HAP-1 (cell line): ENCODE measurements at regions not wholly inside any gene's neighbourhood (a gene's known extent, or its start where the extent isn't known, plus 50 kb on each side); places are given as distances from the start of the nearest gene placed in this dataset.
"Not testable (repeated sequence)": the region's sequence is repeated elsewhere in the genome, so short reads cannot be mapped to it uniquely, and the experiment has no call there.

Experiments
- DNase-seq, 2 experiments: peaks; one replicate each; pipeline ENCODE4 v3.0.0-alpha.2; 2016 to 2020; ENCODE audit warnings: low spot score in 2 of 2
- H3K27me3 ChIP-seq: fragments of 250-450 bp; sonication (Bioruptor Pico); 2 replicates; pipeline ENCODE4 v1.5.1; 2020; ENCODE audit warnings: low read depth, mild to moderate bottlenecking, moderate library complexity
- H3K36me3 ChIP-seq: fragments of 250-450 bp; sonication (Bioruptor Pico); replicated peaks from 2 replicates; pipeline ENCODE4 v1.5.1; 2020; ENCODE audit warnings: mild to moderate bottlenecking
- H3K4me1 ChIP-seq: fragments of 250-450 bp; sonication (Bioruptor Pico); 2 replicates; pipeline ENCODE4 v1.5.1; 2020; ENCODE audit warnings: mild to moderate bottlenecking
- H3K4me3 ChIP-seq: fragments of 250-450 bp; sonication (Bioruptor Pico); 2 replicates; pipeline ENCODE4 v1.5.1; 2020; ENCODE audit warnings: mild to moderate bottlenecking, moderate library complexity
- H3K9me3 ChIP-seq: fragments of 250-450 bp; sonication (Bioruptor Pico); 2 replicates; pipeline ENCODE4 v1.5.1; 2020; ENCODE audit warnings: mild to moderate bottlenecking, moderate library complexity
- in situ Hi-C: fragments of 300-500 bp; cut with MboI; formaldehyde crosslinking; loops from 3 replicates; pipeline ENCODE4 v1.14.3; 2020; ENCODE audit warnings: low sequenced_read_pairs, inconsistent platforms, mixed read lengths

DNA sequence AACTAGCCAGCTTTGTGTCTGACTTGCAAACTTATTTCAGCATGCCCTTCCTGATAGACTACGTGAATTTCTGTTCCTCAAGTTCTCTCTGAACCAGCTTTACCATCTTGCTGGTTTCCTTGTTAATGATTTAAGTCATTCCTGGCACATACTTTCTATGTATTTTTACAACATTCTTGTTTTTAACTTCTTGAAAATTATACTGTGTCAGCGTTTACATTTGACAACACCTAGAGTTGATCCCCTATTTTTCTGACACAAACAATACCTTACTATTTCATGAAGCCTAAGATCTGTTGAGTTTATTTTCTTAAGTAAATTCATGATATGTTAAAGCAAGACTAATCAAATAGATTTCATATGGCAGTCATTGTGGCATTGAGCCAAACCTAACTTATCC, 686.3 kb downstream of the XPNPEP1 start:
- Histone ChIP-seq H3K9me3 (no peaks in the 10 kb centered on the region), H3K4me1 (no peaks in the 10 kb centered on the region), H3K27me3 (no peaks in the 10 kb centered on the region), H3K4me3 (no peak overlapping the region), H3K36me3 (no peaks in the 10 kb centered on the region)
- DNase-seq: no peak
- in situ Hi-C loops: no loop called here

DNA sequence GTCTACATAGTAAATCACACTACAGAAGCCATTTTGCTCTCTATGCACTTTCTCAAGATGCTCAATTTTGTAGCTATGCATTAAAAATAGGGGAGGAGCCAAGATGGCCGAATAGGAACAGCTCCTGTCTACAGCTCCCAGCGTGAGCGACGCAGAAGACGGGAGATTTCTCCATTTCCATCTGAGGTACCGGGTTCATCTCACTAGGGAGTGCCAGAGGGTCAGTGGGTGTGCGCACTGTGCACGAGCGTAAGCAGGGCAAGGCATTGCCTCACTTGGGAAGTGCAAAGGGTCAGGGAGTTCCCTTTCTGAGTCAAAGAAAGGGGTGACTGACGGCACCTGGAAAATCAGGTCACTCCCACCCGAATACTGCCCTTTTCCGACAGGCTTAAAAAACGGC, 699.8 kb downstream of the XPNPEP1 start:
- H3K36me3 ChIP-seq, H3K4me3 ChIP-seq, H3K27me3 ChIP-seq, H3K4me1 ChIP-seq, DNase-seq, in situ Hi-C loops, H3K9me3 ChIP-seq: not testable (repeated sequence)

DNA sequence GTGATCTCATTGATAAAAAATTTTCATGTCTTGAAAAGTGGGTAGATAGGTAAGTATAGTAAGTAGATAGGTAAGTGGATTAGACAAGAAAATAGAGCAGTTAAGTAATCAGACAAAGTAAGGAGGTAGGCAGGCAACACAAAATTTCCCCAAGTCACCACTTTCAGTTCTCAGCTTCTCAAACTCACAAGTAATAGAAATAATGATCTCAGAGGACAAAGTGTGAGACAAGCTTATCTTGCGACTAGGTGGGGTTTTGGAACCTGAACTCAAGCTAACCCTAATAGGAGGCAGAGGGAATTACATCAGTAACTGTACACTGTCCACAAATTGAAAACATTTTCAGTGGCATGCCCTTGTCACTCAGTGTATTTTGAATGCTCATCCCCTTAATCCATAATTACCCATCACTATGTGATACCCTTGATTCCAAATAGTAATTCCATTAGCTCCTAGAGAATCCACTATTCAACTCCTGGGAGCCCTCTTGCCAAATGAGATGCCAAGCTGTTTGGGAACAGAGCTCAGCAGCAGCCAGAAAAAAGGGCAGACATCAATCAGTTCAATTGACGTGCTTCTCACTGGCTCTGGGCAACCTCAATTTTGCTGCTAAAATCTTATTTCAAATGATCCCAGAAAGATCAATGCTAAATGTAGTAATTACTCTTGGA, 703.2 kb downstream of the XPNPEP1 start:
- H3K4me1 ChIP-seq: no peaks in the 10 kb centered on the region
- no peak overlapping the region for H3K4me3 ChIP-seq
- no peak for DNase-seq
- H3K27me3 ChIP-seq: no peaks in the 10 kb centered on the region
- H3K36me3 ChIP-seq: no peaks in the 10 kb centered on the region
- in situ Hi-C loops: no loop called here
- H3K9me3 ChIP-seq: no peaks in the 10 kb centered on the region

DNA sequence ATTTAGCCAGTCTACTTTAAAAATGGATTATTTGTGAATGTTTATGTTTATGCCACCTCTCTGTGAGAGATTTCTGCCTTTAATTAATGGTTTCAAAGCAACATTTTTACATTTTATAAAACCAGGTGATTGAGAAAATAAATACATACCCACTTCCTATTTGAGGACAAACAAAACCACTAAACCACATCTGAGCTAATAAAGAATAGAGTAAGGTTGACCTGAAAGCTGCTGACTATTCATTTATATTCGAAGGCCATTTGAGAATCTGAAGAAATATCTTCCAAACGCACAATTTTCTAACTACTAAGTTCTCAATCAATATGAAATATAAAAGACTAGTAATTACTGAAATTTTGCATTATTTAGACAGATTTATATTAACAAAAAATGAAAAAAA, 705.1 kb downstream of the XPNPEP1 start:
- in situ Hi-C loops: no loop called here

DNA sequence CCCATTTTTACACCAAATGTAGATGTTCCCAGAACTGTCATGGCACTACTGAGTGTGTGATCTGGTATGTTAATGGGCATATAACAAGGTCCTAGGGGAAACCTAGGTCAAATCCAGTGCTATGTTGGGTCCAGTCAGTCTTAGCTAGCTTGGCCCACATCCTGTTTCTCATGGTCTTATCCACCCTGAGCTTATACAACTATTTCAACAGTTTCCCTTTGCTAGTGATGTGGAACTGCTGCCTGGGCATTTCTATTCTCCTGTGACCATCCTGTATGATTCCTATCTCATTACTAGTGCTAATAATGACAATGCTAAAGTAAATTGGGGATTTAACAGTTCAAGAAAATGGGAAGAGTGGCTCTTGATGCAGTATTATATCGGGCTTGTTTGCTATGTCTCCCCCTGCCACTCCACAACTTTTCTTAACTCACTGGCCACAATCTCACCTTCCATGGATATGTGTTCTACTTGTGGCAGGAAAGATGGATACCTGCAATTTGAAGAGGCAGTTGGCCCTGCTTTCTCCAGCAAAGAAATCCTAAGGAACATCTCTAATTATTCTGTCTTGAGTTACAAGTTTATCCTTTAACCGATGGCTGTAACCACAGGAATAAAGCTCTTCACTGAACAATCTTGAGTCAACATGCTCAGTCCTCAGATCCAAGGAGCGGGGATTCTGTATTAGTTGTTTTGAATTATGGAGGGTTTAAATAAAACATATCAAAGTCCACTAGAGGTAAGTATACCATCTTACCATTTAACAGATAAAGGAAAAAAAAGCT, 707.8 kb downstream of the XPNPEP1 start:
- Histone ChIP-seq H3K4me1 (no peaks in the 10 kb centered on the region), H3K27me3 (no peaks in the 10 kb centered on the region), H3K4me3 (no peak overlapping the region), H3K36me3 (no peaks in the 10 kb centered on the region), H3K9me3 (no peaks in the 10 kb centered on the region)
- in situ Hi-C loops: no loop called here
- DNase-seq: no peak

More for the DNA sequence above, 705.1 kb downstream of the XPNPEP1 start:
- H3K36me3 ChIP-seq: no peaks in the 10 kb centered on the region
- no peak for DNase-seq
- H3K4me3 ChIP-seq: no peak overlapping the region
- H3K9me3 ChIP-seq: no peaks in the 10 kb centered on the region
- H3K27me3 ChIP-seq: no peaks in the 10 kb centered on the region
- no peaks in the 10 kb centered on the region for H3K4me1 ChIP-seq

DNA sequence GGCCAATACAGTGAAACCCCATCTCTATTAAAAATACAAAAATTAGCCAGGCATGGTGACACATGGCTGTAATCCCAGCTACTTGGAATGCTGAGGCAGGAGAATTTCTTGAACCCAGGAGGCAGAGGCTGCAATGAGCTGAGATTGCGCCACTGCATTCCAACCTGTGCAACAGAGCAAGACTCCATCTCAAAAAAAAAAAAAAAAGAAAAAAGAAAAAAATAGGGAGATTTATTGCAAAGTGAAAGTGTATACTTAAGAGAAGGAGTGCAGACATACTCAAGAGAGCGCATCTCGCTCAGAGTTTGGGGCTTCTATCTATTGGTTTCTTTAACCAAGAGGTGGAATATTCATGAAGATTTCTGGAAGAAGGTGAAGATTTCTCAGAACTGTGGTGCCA, 708.4 kb downstream of the XPNPEP1 start:
- H3K36me3 ChIP-seq, H3K4me1 ChIP-seq, H3K27me3 ChIP-seq, DNase-seq, in situ Hi-C loops, H3K4me3 ChIP-seq, H3K9me3 ChIP-seq: not testable (repeated sequence)

DNA sequence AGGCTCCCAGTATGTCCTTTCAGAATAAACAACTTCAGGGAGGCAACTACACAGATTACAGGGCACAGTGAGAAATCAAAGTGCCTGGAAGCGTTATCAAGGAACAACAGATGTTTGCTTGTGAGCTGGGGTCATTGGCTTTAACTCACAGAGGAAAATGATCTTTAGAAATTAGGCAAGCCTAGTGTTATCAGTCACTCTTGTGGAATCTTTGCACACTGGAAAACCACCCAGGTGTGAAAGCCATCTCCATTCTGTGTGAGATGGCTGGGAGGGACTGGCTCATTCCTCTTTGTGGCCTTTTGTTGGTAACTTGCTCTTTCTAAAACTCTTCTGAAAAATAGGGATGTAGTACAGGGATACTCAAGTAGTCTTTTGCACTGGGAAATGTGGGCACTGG, 716.0 kb downstream of the XPNPEP1 start:
- no peaks in the 10 kb centered on the region for H3K9me3 ChIP-seq

DNA sequence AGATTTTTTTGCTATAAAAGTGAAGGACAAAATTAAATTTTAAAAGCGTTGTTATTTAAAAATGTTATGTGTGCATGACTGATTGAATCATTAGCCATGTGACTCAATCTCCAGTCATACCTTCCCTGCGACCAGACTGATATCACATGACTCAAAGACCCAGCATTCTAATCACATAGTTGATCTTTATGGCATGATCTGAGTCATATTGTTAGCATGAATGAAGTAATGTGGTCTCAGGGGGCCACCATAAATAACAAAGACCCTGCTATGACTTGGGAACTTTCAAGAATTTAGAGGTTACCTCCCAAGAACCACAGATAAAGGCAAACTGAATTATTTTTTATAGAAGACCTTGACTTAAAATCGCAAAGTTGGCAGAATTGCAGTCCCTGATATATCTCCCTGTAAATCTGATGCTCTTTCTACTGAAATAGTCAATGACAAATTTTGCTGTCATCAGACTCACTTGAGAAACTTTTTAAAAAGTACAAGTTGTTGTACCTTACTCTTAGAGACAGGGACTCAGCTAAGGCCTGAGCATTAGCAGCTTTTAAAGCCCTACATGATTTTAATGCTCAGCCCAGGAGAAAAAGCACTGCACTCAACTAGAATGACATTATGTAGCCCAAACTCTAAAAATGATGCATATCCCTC, 717.3 kb downstream of the XPNPEP1 start:
- no peaks in the 10 kb centered on the region for H3K9me3 ChIP-seq
- H3K36me3 ChIP-seq: no peaks in the 10 kb centered on the region
- H3K4me1 ChIP-seq: no peaks in the 10 kb centered on the region
- no peak for DNase-seq
- in situ Hi-C loops: no loop called here
- no peaks in the 10 kb centered on the region for H3K27me3 ChIP-seq
- H3K4me3 ChIP-seq: no peak overlapping the region

More for the DNA sequence above, 716.0 kb downstream of the XPNPEP1 start:
- no peaks in the 10 kb centered on the region for H3K36me3 ChIP-seq
- H3K4me3 ChIP-seq: no peak overlapping the region
- no peaks in the 10 kb centered on the region for H3K4me1 ChIP-seq
- no peak for DNase-seq
- in situ Hi-C loops: no loop called here
- no peaks in the 10 kb centered on the region for H3K27me3 ChIP-seq

DNA sequence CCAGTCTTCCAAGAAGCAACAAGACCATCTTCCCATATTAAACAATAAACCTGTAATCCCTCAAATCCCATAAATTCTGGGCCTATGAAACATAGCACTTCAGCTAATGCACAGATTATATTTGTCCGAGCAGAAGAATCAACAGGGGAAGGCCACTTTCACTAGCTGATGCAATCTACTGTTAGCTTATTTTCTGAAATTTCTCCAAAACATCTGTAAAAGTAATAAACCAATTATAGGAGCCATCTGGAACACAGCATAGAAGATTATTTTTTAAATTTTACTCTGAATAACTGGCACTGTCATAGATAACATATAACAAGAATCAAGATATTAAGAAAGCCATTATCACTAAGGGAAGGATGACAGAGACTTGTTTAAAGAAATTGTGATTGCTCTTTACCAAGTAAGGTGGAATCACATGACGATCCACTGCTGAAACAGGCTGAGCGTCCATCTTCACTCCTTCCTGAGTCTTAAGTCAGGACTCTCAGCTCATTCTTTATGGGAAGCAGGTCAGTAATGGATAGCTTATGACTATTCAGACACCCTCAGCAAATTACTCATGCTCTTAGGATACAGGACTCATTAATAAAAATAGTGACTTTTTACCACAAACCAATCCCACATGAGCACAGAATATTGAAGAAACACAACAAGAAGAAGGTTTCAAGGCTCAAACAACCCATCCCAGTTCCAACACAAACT, 719.5 kb downstream of the XPNPEP1 start:
- in situ Hi-C loops: no loop called here
- Histone ChIP-seq H3K9me3 (no peaks in the 10 kb centered on the region), H3K4me3 (no peak overlapping the region), H3K36me3 (no peaks in the 10 kb centered on the region), H3K4me1 (no peaks in the 10 kb centered on the region), H3K27me3 (no peaks in the 10 kb centered on the region)
- no peak for DNase-seq

DNA sequence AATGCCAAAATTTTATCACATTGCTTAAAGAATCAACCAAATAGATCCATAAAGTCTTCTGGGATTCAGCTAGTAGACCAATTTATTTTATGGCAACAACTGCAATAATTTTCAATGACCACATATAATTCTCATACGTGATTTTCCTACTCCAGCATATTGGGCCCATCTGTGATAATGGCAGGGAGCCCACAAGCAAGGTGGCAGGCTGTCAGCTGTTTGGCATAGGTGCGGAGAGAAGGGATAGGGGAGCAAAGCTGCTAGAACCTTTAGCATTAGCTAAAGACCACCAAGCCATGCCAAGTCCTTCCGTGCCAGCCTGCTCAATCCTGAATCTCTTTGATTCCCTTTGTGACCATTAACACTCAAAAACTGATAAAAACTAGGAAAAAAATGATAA, 721.2 kb downstream of the XPNPEP1 start:
- DNase-seq: no peak
- Histone ChIP-seq H3K27me3 (no peaks in the 10 kb centered on the region), H3K4me1 (no peaks in the 10 kb centered on the region), H3K9me3 (no peaks in the 10 kb centered on the region), H3K4me3 (no peak overlapping the region), H3K36me3 (no peaks in the 10 kb centered on the region)
- in situ Hi-C loops: no loop called here

DNA sequence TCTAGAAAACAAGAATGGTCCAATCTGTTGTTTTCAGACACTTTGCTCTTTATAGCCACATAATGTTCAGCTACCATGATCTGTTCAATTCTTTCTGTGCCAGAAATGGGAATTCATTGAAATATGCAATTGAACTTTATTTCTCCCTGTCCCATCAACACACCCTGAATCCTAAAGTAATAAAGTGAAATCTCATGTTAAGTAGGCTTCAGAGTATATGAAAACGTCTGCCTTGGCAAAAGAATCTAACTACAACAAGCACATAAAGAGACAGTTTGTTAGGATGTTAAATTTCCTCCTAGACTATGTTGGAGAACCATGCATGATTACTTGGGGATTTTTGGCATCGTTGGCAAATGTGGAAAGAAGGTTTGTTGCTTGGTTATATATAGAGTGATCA, 722.7 kb downstream of the XPNPEP1 start:
- Histone ChIP-seq H3K9me3 (no peaks in the 10 kb centered on the region), H3K4me1 (no peaks in the 10 kb centered on the region), H3K36me3 (no peaks in the 10 kb centered on the region), H3K4me3 (no peak overlapping the region), H3K27me3 (no peaks in the 10 kb centered on the region)
- in situ Hi-C loops: no loop called here
- no peak for DNase-seq

DNA sequence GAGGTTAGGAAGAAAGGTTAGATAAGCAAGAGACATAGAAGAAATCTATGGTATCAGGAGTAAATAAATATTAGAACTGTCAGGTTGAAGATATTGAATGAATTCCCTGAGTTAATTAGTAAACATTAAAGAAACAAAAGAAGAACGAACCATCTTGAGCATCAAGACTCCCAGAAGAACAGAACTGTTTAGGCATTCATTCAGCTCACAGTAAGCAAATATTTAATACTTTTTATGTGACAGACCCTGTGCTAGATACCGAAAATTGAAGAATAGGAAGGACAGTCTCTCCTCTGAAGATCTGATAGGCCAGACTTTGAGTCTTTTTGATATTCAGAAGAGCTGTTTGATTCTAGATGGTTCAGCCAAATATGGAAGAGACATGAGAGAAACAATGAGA, 731.5 kb downstream of the XPNPEP1 start:
- DNase-seq: no peak
- Histone ChIP-seq H3K36me3 (no peaks in the 10 kb centered on the region), H3K27me3 (no peaks in the 10 kb centered on the region), H3K4me3 (no peak overlapping the region), H3K9me3 (no peaks in the 10 kb centered on the region), H3K4me1 (no peaks in the 10 kb centered on the region)
- in situ Hi-C loops: no loop called here

DNA sequence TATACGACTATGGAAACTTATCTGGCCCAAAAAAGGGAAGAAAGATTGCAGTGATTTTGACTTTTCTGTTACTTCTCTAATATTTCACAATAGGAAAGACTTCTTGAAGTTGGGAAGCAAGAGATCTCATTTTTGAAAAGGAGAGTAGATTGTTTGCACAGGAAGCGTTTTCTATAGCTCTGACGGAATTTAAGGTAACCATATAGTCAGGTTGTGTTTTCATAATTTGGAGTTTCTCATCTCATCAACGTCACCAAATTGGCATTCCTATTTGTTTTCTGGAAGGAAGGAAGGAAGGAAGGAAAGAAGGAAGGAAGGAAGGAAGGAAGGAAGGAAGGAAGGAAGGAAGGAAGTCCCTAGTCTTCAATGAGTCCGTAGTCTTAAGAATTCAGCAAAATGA, 732.0 kb downstream of the XPNPEP1 start:
- Histone ChIP-seq H3K4me1 (no peaks in the 10 kb centered on the region), H3K27me3 (no peaks in the 10 kb centered on the region), H3K4me3 (no peak overlapping the region), H3K9me3 (no peaks in the 10 kb centered on the region), H3K36me3 (no peaks in the 10 kb centered on the region)
- in situ Hi-C loops: no loop called here
- DNase-seq: no peak

DNA sequence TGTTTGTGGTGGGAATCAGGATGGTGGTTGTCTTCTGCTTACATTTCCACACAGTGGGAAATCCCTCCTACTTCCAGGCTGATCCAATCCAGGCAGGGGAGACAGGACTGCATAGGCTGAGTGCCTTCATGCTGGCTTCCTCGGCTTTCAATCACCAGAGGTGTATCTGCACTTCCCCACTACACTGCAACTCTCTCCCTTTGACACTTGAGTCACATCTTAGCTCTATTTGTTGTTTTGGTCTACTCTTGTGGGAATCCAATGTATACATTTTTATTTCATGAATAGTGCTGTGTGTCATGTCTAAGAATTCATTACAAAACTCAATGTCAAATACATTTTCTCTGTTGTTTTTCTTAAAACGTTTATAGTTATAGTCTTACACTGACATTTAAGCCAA, 735.6 kb downstream of the XPNPEP1 start:
- no peaks in the 10 kb centered on the region for H3K36me3 ChIP-seq
- no peaks in the 10 kb centered on the region for H3K4me1 ChIP-seq
- no peak for DNase-seq
- H3K9me3 ChIP-seq: no peaks in the 10 kb centered on the region
- no peak overlapping the region for H3K4me3 ChIP-seq
- in situ Hi-C loops: no loop called here
- no peaks in the 10 kb centered on the region for H3K27me3 ChIP-seq
